Thyroid gland (tissue), 4 donors: ENCODE measurements at regions not wholly inside any gene's neighbourhood (a gene's known extent, or its start where the extent isn't known, plus 50 kb on each side); places are given as distances from the start of the nearest gene placed in this dataset.
"Not testable (repeated sequence)": the region's sequence is repeated elsewhere in the genome, so short reads cannot be mapped to it uniquely, and the experiment has no call there.

ENCODE experiments used
- CTCF ChIP-seq, 6 experiments: fragments of 200-600 bp in 3 of 6; fragments of 450-650 bp in 3 of 6; sonication (generic) in 3 of 6; IDR thresholded peaks; one replicate each; pipeline ENCODE4 v1.5.1; 2016 to 2019; ENCODE audit warnings: antibody characterized with exemption in 6 of 6, mild to moderate bottlenecking in 2 of 6, inconsistent platforms in 1 of 6, moderate library complexity in 1 of 6
- POLR2A ChIP-seq, 2 donors: fragments of 450-650 bp; IDR thresholded peaks; one replicate each; pipeline ENCODE4 v1.6.1; 2017; ENCODE audit warnings: antibody characterized with exemption in 2 of 2, mild to moderate bottlenecking in 2 of 2, moderate library complexity in 1 of 2

- TF ChIP-seq CTCF, POLR2A (IDR thresholded peaks at IDR 0.05): not testable (repeated sequence)
These were observed 103.7 kb downstream of the PROP1 start for GRCh38 chr5:177892357-177892665.
